GM12865 (cell line): ENCODE measurements at regions not wholly inside any gene's neighbourhood (a gene's known extent, or its start where the extent isn't known, plus 50 kb on each side); places are given as distances from the start of the nearest gene placed in this dataset.

Experiments
- DNase-seq: peaks from one replicate; pipeline ENCODE4 v3.0.0; 2010; ENCODE audit warnings: low read depth
- H3K4me3 ChIP-seq: 2 replicates; pipeline ENCODE4 v1.5.1; 2011; ENCODE audit warnings: mild to moderate bottlenecking, low read depth, low read length, control low read depth
- CTCF ChIP-seq: IDR thresholded peaks from 2 replicates; pipeline ENCODE4 v1.5.1; 2011; ENCODE audit warnings: low read length, control low read depth, low read depth, inconsistent platforms; ENCODE audit not compliant: insufficient read depth; ENCODE audit errors: missing control alignments

- no peak overlapping the region for H3K4me3 ChIP-seq
- no peak for DNase-seq
- no peak for TF ChIP-seq CTCF
Measured at GRCh38 chr6:19167251-19167650, 669.9 kb upstream of the ID4 start.

- no peak overlapping the region for H3K4me3 ChIP-seq
- no peak for DNase-seq
- TF ChIP-seq CTCF, result no peak
Measured at GRCh38 chr6:19169366-19169765, 667.8 kb upstream of the ID4 start.

- no peak for DNase-seq
- TF ChIP-seq CTCF, result no peak
- H3K4me3 ChIP-seq, result no peak overlapping the region
Measured at GRCh38 chr6:19175023-19175422, 662.1 kb upstream of the ID4 start.

GRCh38 chr6:19180348-19181072, 656.7 kb upstream of the ID4 start:
- no peak overlapping the region for H3K4me3 ChIP-seq
- TF ChIP-seq CTCF, result no peak
- no peak for DNase-seq

- DNase-seq, result no peak
- no peak overlapping the region for H3K4me3 ChIP-seq
- no peak for TF ChIP-seq CTCF
Measured at GRCh38 chr6:19181211-19181610, 656.0 kb upstream of the ID4 start.

- H3K4me3 ChIP-seq, result no peak overlapping the region
- TF ChIP-seq CTCF, result no peak
- DNase-seq, result no peak
Measured at GRCh38 chr6:19193624-19194023, 643.5 kb upstream of the ID4 start.

GRCh38 chr6:19204445-19204844, 632.7 kb upstream of the ID4 start:
- TF ChIP-seq CTCF, result no peak
- no peak overlapping the region for H3K4me3 ChIP-seq
- DNase-seq, result no peak
